MG63 (cell line): ENCODE measurements at regions not wholly inside any gene's neighbourhood (a gene's known extent, or its start where the extent isn't known, plus 50 kb on each side); places are given as distances from the start of the nearest gene placed in this dataset.
"Not testable (repeated sequence)": the region's sequence is repeated elsewhere in the genome, so short reads cannot be mapped to it uniquely, and the experiment has no call there.

Experiments
- DNase-seq: peaks from one replicate; pipeline ENCODE4 v3.0.0-alpha.2; 2020
- H3K27me3 ChIP-seq: fragments of 250-450 bp; sonication (Bioruptor Pico); 2 replicates; pipeline ENCODE4 v1.5.1; 2020; ENCODE audit warnings: mild to moderate bottlenecking, moderate library complexity
- H3K36me3 ChIP-seq: fragments of 250-450 bp; sonication (Bioruptor Pico); 2 replicates; pipeline ENCODE4 v1.5.1; 2020; ENCODE audit warnings: mild to moderate bottlenecking, moderate library complexity
- H3K4me3 ChIP-seq: fragments of 250-450 bp; sonication (Bioruptor Pico); 2 replicates; pipeline ENCODE4 v1.5.1; 2020; ENCODE audit warnings: mild to moderate bottlenecking, moderate library complexity
- H3K9me3 ChIP-seq: fragments of 250-450 bp; sonication (Bioruptor Pico); 2 replicates; pipeline ENCODE4 v1.5.1; 2020; ENCODE audit warnings: mild to moderate bottlenecking, moderate library complexity

- no peaks in the 10 kb centered on the region for H3K27me3 ChIP-seq
- no peaks in the 10 kb centered on the region for H3K36me3 ChIP-seq
- no peak for DNase-seq
- H3K9me3 ChIP-seq: peaks cover 7% of the 10 kb centered on the region; the same call in 1 of the 2 replicates
- H3K4me3 ChIP-seq: no peak overlapping the region
These were observed 298.4 kb upstream of the AMIGO2 start for GRCh38 chr12:47378222-47378582.

GRCh38 chr12:47377414-47378221 lies 297.9 kb upstream of the AMIGO2 start:
- no peaks in the 10 kb centered on the region for H3K36me3 ChIP-seq
- no peaks in the 10 kb centered on the region for H3K27me3 ChIP-seq

GRCh38 chr12:47376927-47377326 lies 297.2 kb upstream of the AMIGO2 start:
- no peak for DNase-seq
- no peaks in the 10 kb centered on the region for H3K36me3 ChIP-seq
- H3K4me3 ChIP-seq: no peak overlapping the region
- H3K9me3 ChIP-seq: peaks cover 7% of the 10 kb centered on the region; the same call in 1 of the 2 replicates
- no peaks in the 10 kb centered on the region for H3K27me3 ChIP-seq

More at GRCh38 chr12:47377414-47378221, 297.9 kb upstream of the AMIGO2 start:
- Histone ChIP-seq H3K9me3 (peaks cover 7% of the 10 kb centered on the region; the same call in 1 of the 2 replicates), H3K4me3 (no peak overlapping the region)
- peak; percentile 100 for DNase-seq

GRCh38 chr12:47373554-47374150 lies 293.9 kb upstream of the AMIGO2 start:
- H3K9me3 ChIP-seq: peaks cover 7% of the 10 kb centered on the region; the same call in 1 of the 2 replicates
- H3K4me3 ChIP-seq: no peak overlapping the region
- no peaks in the 10 kb centered on the region for H3K36me3 ChIP-seq
- H3K27me3 ChIP-seq: no peaks in the 10 kb centered on the region
- no peak for DNase-seq

- H3K9me3 ChIP-seq: peaks cover 7% of the 10 kb centered on the region; the same call in 1 of the 2 replicates
- H3K4me3 ChIP-seq: no peak overlapping the region
- no peaks in the 10 kb centered on the region for H3K36me3 ChIP-seq
- H3K27me3 ChIP-seq: no peaks in the 10 kb centered on the region
- no peak for DNase-seq
These were observed 290.7 kb upstream of the AMIGO2 start for GRCh38 chr12:47370421-47370820.

- peaks cover 5% of the 10 kb centered on the region; the same call in 1 of the 2 replicates for H3K9me3 ChIP-seq
- no peaks in the 10 kb centered on the region for H3K36me3 ChIP-seq
- no peaks in the 10 kb centered on the region for H3K27me3 ChIP-seq
- H3K4me3 ChIP-seq: no peak overlapping the region
- no peak for DNase-seq
These were observed 289.3 kb upstream of the AMIGO2 start for GRCh38 chr12:47369085-47369484.

GRCh38 chr12:47367912-47368537 lies 288.3 kb upstream of the AMIGO2 start:
- no peak overlapping the region for H3K4me3 ChIP-seq
- H3K36me3 ChIP-seq: no peaks in the 10 kb centered on the region
- no peaks in the 10 kb centered on the region; the same call in 1 of the 2 replicates for H3K9me3 ChIP-seq
- no peaks in the 10 kb centered on the region for H3K27me3 ChIP-seq
- DNase-seq: no peak

- Histone ChIP-seq H3K27me3 (no peaks in the 10 kb centered on the region), H3K36me3 (no peaks in the 10 kb centered on the region), H3K9me3 (no peaks in the 10 kb centered on the region), H3K4me3 (no peak overlapping the region)
- DNase-seq: no peak
These were observed 286.8 kb upstream of the AMIGO2 start for GRCh38 chr12:47366579-47366978.

GRCh38 chr12:47366157-47366556 lies 286.4 kb upstream of the AMIGO2 start:
- H3K9me3 ChIP-seq: no peaks in the 10 kb centered on the region
- no peaks in the 10 kb centered on the region for H3K27me3 ChIP-seq

GRCh38 chr12:47365443-47366076 lies 285.8 kb upstream of the AMIGO2 start:
- not testable (repeated sequence) for H3K27me3 ChIP-seq, H3K4me3 ChIP-seq, DNase-seq, H3K36me3 ChIP-seq, H3K9me3 ChIP-seq

More at GRCh38 chr12:47366157-47366556, 286.4 kb upstream of the AMIGO2 start:
- no peak for DNase-seq
- no peaks in the 10 kb centered on the region for H3K36me3 ChIP-seq
- H3K4me3 ChIP-seq: no peak overlapping the region

GRCh38 chr12:47364261-47364660 lies 284.5 kb upstream of the AMIGO2 start:
- no peak for DNase-seq
- Histone ChIP-seq H3K36me3 (no peaks in the 10 kb centered on the region), H3K4me3 (no peak overlapping the region), H3K9me3 (no peaks in the 10 kb centered on the region), H3K27me3 (no peaks in the 10 kb centered on the region)

GRCh38 chr12:47362126-47362705 lies 282.5 kb upstream of the AMIGO2 start:
- no peak for DNase-seq
- Histone ChIP-seq H3K4me3 (no peak overlapping the region), H3K36me3 (no peaks in the 10 kb centered on the region), H3K27me3 (no peaks in the 10 kb centered on the region), H3K9me3 (no peaks in the 10 kb centered on the region)

GRCh38 chr12:47361389-47362021 lies 281.7 kb upstream of the AMIGO2 start:
- no peak for DNase-seq
- no peaks in the 10 kb centered on the region for H3K36me3 ChIP-seq

GRCh38 chr12:47360771-47361388 lies 281.1 kb upstream of the AMIGO2 start:
- Histone ChIP-seq H3K27me3 (no peaks in the 10 kb centered on the region), H3K4me3 (no peak overlapping the region), H3K36me3 (no peaks in the 10 kb centered on the region), H3K9me3 (no peaks in the 10 kb centered on the region)
- no peak for DNase-seq

More at GRCh38 chr12:47361389-47362021, 281.7 kb upstream of the AMIGO2 start:
- H3K27me3 ChIP-seq: no peaks in the 10 kb centered on the region
- no peak overlapping the region for H3K4me3 ChIP-seq
- H3K9me3 ChIP-seq: no peaks in the 10 kb centered on the region

- H3K9me3 ChIP-seq: no peaks in the 10 kb centered on the region
- no peak for DNase-seq
- H3K36me3 ChIP-seq: no peaks in the 10 kb centered on the region
- H3K27me3 ChIP-seq: no peaks in the 10 kb centered on the region
- no peak overlapping the region for H3K4me3 ChIP-seq
These were observed 280.3 kb upstream of the AMIGO2 start for GRCh38 chr12:47360093-47360480.
